ENCODE measurements at regions not wholly inside any gene's neighbourhood (a gene's known extent, or its start where the extent isn't known, plus 50 kb on each side); places are given as distances from the start of the nearest gene placed in this dataset.

DNA sequence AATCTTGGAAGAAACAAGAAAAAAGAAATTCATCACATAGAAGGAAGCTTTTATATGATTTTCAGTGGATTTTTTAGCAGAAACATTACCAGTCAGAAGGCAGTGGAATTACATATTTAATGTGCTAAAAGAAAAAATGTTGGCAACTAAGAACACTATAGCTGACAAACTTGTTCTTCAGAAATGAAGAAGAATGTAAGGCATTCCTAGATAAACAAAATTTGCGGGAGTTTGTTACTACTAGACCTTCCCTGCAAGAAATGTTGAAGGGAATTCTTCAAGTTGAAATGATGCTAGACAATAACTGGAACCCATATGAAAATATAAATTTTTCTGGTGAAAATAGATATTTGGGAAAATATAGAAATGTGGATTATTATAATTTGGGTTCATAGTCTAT lies 718.3 kb upstream of the GRAMD2B start:
- no peaks in the 10 kb centered on the region for H3K4me1 ChIP-seq (ENCODE audit: insufficient read depth, low read length)
- H3K9me3 ChIP-seq (ENCODE audit: control insufficient read depth in 1 of 2, insufficient read depth in 1 of 2, low read length in 2 of 2): peaks cover 0 to 10% of the 10 kb centered on the region in 2 experiments
- H3K27me3 ChIP-seq (ENCODE audit: control insufficient read depth in 1 of 2, insufficient read depth in 2 of 2, low read length in 2 of 2): no peaks in the 10 kb centered on the region
- ChIA-PET POLR2A (no interaction called here), CTCF (no interaction called here)
- H3K27me3 Mint-ChIP-seq: no peaks in the 10 kb centered on the region
- intact Hi-C loops (cut with DNase I, micrococcal nuclease): no loop called here
- H3K27ac Mint-ChIP-seq: no peak overlapping the region
- no peaks in the 10 kb centered on the region for H3K36me3 ChIP-seq (ENCODE audit: insufficient read depth, low read length)
- H3K36me3 Mint-ChIP-seq (ENCODE audit: low read depth): no peaks in the 10 kb centered on the region
- H3K4me3 Mint-ChIP-seq: no peak overlapping the region
- ATAC-seq (ENCODE audit: poor library complexity): no peak
- H3K4me3 ChIP-seq (ENCODE audit: low read length): no peak overlapping the region
- TF ChIP-seq, protein P1, sequence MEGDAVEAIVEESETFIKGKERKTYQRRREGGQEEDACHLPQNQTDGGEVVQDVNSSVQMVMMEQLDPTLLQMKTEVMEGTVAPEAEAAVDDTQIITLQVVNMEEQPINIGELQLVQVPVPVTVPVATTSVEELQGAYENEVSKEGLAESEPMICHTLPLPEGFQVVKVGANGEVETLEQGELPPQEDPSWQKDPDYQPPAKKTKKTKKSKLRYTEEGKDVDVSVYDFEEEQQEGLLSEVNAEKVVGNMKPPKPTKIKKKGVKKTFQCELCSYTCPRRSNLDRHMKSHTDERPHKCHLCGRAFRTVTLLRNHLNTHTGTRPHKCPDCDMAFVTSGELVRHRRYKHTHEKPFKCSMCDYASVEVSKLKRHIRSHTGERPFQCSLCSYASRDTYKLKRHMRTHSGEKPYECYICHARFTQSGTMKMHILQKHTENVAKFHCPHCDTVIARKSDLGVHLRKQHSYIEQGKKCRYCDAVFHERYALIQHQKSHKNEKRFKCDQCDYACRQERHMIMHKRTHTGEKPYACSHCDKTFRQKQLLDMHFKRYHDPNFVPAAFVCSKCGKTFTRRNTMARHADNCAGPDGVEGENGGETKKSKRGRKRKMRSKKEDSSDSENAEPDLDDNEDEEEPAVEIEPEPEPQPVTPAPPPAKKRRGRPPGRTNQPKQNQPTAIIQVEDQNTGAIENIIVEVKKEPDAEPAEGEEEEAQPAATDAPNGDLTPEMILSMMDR (IDR thresholded peaks at IDR 0.05): no peak
- DNase-seq: no peak
- peaks cover 9% of the 10 kb centered on the region for H3K9me3 Mint-ChIP-seq
- no peaks in the 10 kb centered on the region for H3K4me1 Mint-ChIP-seq (ENCODE audit: low read depth)
- no peak overlapping the region for H3K27ac ChIP-seq (ENCODE audit: low read depth in 1 of 2, low read length in 2 of 2)

DNA sequence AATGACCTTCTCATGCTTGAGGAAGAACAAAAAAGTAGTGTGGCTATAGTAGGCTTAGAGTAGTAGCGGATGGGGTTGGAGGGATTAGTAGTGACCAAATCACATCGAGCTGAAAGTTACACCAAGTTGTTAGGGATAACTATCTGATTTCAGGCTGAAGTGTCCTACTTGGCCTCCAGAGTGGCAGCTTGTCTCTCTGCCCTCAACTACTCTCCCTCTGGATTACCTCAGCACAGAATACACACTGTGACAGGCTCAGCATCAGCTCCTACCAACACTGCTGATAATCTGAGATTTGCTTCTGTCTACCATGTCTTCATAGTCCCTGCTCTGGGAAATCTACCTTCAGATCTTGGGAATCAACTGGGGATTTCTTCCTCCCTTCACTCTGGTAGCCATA lies 714.6 kb upstream of the GRAMD2B start:
- Mint-ChIP-seq H3K9me3 (peaks cover 11% of the 10 kb centered on the region), H3K27ac (no peak overlapping the region), H3K36me3 (ENCODE audit: low read depth) (no peaks in the 10 kb centered on the region), H3K4me3 (no peak overlapping the region), H3K27me3 (no peaks in the 10 kb centered on the region), H3K4me1 (ENCODE audit: low read depth) (no peaks in the 10 kb centered on the region)
- H3K27me3 ChIP-seq (ENCODE audit: control insufficient read depth in 1 of 2, insufficient read depth in 2 of 2, low read length in 2 of 2): no peaks in the 10 kb centered on the region
- no peaks in the 10 kb centered on the region for H3K36me3 ChIP-seq (ENCODE audit: insufficient read depth, low read length)
- H3K4me1 ChIP-seq (ENCODE audit: insufficient read depth, low read length): no peaks in the 10 kb centered on the region
- CTCF ChIA-PET: no interaction called here
- POLR2A ChIA-PET: no interaction called here
- ATAC-seq (ENCODE audit: poor library complexity) (no peak), DNase-seq (no peak)
- TF ChIP-seq, protein P1 (IDR thresholded peaks at IDR 0.05): no peak
- intact Hi-C loops (cut with DNase I, micrococcal nuclease): no loop called here
- H3K27ac ChIP-seq (ENCODE audit: low read depth in 1 of 2, low read length in 2 of 2): no peak overlapping the region
- peaks cover 0 to 10% of the 10 kb centered on the region in 2 experiments for H3K9me3 ChIP-seq (ENCODE audit: control insufficient read depth in 1 of 2, insufficient read depth in 1 of 2, low read length in 2 of 2)
- no peak overlapping the region for H3K4me3 ChIP-seq (ENCODE audit: low read length)

DNA sequence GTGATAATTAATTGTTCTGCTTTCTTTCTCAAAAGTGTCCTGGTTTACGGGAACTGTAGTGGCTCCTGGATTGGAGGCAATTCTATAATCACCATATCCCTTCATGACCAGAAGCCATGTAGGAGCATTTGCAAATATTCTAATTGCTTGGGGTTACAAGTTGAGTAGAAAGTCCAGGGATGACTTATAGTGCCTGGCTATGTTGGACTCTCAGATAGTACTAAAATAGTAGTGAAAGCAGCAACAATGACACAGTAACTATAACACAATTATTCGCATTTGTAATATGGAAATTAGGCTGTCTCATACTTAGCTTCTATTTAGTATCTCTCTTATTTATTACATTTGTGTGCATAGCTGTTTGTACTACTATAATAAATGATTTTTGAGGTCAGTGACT lies 712.5 kb upstream of the GRAMD2B start:
- H3K27me3 ChIP-seq (ENCODE audit: control insufficient read depth in 1 of 2, insufficient read depth in 2 of 2, low read length in 2 of 2): no peaks in the 10 kb centered on the region
- H3K4me3 ChIP-seq (ENCODE audit: low read length): no peak overlapping the region
- DNase-seq: no peak
- no peaks in the 10 kb centered on the region for H3K9me3 ChIP-seq (ENCODE audit: control insufficient read depth in 1 of 2, insufficient read depth in 1 of 2, low read length in 2 of 2)
- Mint-ChIP-seq H3K36me3 (ENCODE audit: low read depth) (no peaks in the 10 kb centered on the region), H3K27ac (no peak overlapping the region), H3K27me3 (no peaks in the 10 kb centered on the region), H3K4me3 (no peak overlapping the region), H3K9me3 (peaks cover 4% of the 10 kb centered on the region), H3K4me1 (ENCODE audit: low read depth) (no peaks in the 10 kb centered on the region)
- no peak for ATAC-seq (ENCODE audit: poor library complexity)
- no peaks in the 10 kb centered on the region for H3K4me1 ChIP-seq (ENCODE audit: insufficient read depth, low read length)
- no peak overlapping the region for H3K27ac ChIP-seq (ENCODE audit: low read depth in 1 of 2, low read length in 2 of 2)
- no peaks in the 10 kb centered on the region for H3K36me3 ChIP-seq (ENCODE audit: insufficient read depth, low read length)
- TF ChIP-seq, protein P1 (IDR thresholded peaks at IDR 0.05): no peak
- POLR2A ChIA-PET: no interaction called here
- CTCF ChIA-PET: no interaction called here
- intact Hi-C loops (cut with DNase I, micrococcal nuclease): no loop called here

Measured in CD4-positive, alpha-beta T cell (primary cell).